Naive thymus-derived CD4-positive, alpha-beta T cell (primary cell): ENCODE measurements at regions not wholly inside any gene's neighbourhood (a gene's known extent, or its start where the extent isn't known, plus 50 kb on each side); places are given as distances from the start of the nearest gene placed in this dataset.

Source experiments
- ATAC-seq: fragments of 150-1000 bp; cut with Tn5 transposase; 2 replicates; pipeline ENCODE4 v1.10.0; 2021; ENCODE audit warnings: mild to moderate bottlenecking, moderate library complexity
- CTCF ChIA-PET: fragments of 350-600 bp; sonication (Branson Sonifier 250); formaldehyde crosslinking; loops from one replicate; lab custom pipeline; 2021; ENCODE audit warnings: antibody characterized with exemption; lab: Charles Lee
- POLR2A ChIA-PET: fragments of 350-600 bp; sonication (Branson Sonifier 250); formaldehyde crosslinking; loops from one replicate; lab custom pipeline; 2021; ENCODE audit warnings: antibody characterized with exemption, inconsistent platforms; lab: Charles Lee
- DNase-seq, 9 donors: peaks; one replicate each; pipeline versions ENCODE4 v3.0.0 to v3.0.0-alpha.2; 2020 to 2022; ENCODE audit warnings: mixed read lengths in 1 of 9
- H3K27ac ChIP-seq: one replicate; pipeline ENCODE4 v1.7.0; 2013; ENCODE audit warnings: mild to moderate bottlenecking, low read depth, low read length, moderate library complexity
- H3K27me3 ChIP-seq, 2 donors: one replicate each; pipeline ENCODE4 v1.7.0; 2013; ENCODE audit warnings: low read length in 2 of 2, mild to moderate bottlenecking in 2 of 2, moderate library complexity in 2 of 2; ENCODE audit not compliant: control insufficient read depth in 2 of 2, insufficient read depth in 2 of 2
- H3K36me3 ChIP-seq, 3 experiments: 1 replicate in 2 of 3; 2 replicates in 1 of 3; pipeline ENCODE4 v1.7.0; 2013; ENCODE audit warnings: low read length in 3 of 3, mild to moderate bottlenecking in 3 of 3, moderate library complexity in 1 of 3; ENCODE audit not compliant: insufficient read depth in 3 of 3, control insufficient read depth in 2 of 3
- H3K4me1 ChIP-seq, 2 donors: one replicate each; pipeline ENCODE4 v1.7.0; 2013; ENCODE audit warnings: low read length in 2 of 2, mild to moderate bottlenecking in 2 of 2, moderate library complexity in 1 of 2; ENCODE audit not compliant: control insufficient read depth in 2 of 2, insufficient read depth in 2 of 2
- H3K4me3 ChIP-seq: 2 replicates; pipeline ENCODE4 v1.7.0; 2013; ENCODE audit warnings: mild to moderate bottlenecking, low read length
- H3K9me3 ChIP-seq, 3 experiments: 1 replicate in 2 of 3; 2 replicates in 1 of 3; pipeline ENCODE4 v1.7.0; 2013; ENCODE audit warnings: low read length in 3 of 3; ENCODE audit not compliant: control insufficient read depth in 2 of 3
- H3K27ac Mint-ChIP-seq, 9 donors: one replicate each; pipeline ENCODE4 v1.8.0; 2020 to 2022; ENCODE audit warnings: mixed read lengths in 9 of 9, mild to moderate bottlenecking in 8 of 9, moderate library complexity in 5 of 9, inconsistent platforms in 2 of 9
- H3K27me3 Mint-ChIP-seq, 5 donors: one replicate each; pipeline ENCODE4 v1.8.0; 2021 to 2022; ENCODE audit warnings: mixed read lengths in 5 of 5, mild to moderate bottlenecking in 1 of 5
- H3K36me3 Mint-ChIP-seq, 5 donors: one replicate each; pipeline ENCODE4 v1.8.0; 2020 to 2022; ENCODE audit warnings: mixed read lengths in 5 of 5, mild to moderate bottlenecking in 3 of 5, inconsistent platforms in 1 of 5
- H3K4me1 Mint-ChIP-seq, 7 donors: one replicate each; pipeline ENCODE4 v1.8.0; 2020 to 2022; ENCODE audit warnings: mixed read lengths in 7 of 7, mild to moderate bottlenecking in 3 of 7, inconsistent platforms in 1 of 7
- H3K4me3 Mint-ChIP-seq, 10 donors: one replicate each; pipeline ENCODE4 v1.8.0; 2020 to 2022; ENCODE audit warnings: mild to moderate bottlenecking in 10 of 10, mixed read lengths in 10 of 10, moderate library complexity in 6 of 10, inconsistent platforms in 2 of 10
- H3K9me3 Mint-ChIP-seq, 11 donors: one replicate each; pipeline ENCODE4 v1.8.0; 2020 to 2022; ENCODE audit warnings: mixed read lengths in 11 of 11, mild to moderate bottlenecking in 4 of 11, inconsistent platforms in 1 of 11, moderate library complexity in 1 of 11
- intact Hi-C, 2 donors: fragments of 100-400 bp; cut with micrococcal nuclease; formaldehyde crosslinking; loops; one replicate each; pipeline ENCODE4 v1.15.1; 2023

- H3K36me3 ChIP-seq, result no peaks in the 10 kb centered on the region
- Mint-ChIP-seq H3K4me1 (peaks cover 0 to 5% (median 0%) of the 10 kb centered on the region in 7 donors), H3K9me3 (peaks cover 0 to 3% (median 0%) of the 10 kb centered on the region in 11 donors), H3K27me3 (peaks cover 0 to 21% (median 5%) of the 10 kb centered on the region in 5 donors), H3K27ac (no peak overlapping the region), H3K36me3 (peaks cover 0 to 13% (median 0%) of the 10 kb centered on the region in 5 donors), H3K4me3 (no peak overlapping the region)
- intact Hi-C loops, result no loop called here
- ChIA-PET CTCF (no interaction called here), POLR2A (no interaction called here)
- H3K27ac ChIP-seq, result no peak overlapping the region
- H3K4me3 ChIP-seq, result no peak overlapping the region
- DNase-seq (no peak), ATAC-seq (no peak)
- no peaks in the 10 kb centered on the region for H3K27me3 ChIP-seq
- no peaks in the 10 kb centered on the region for H3K4me1 ChIP-seq
- no peaks in the 10 kb centered on the region for H3K9me3 ChIP-seq
These were observed 292.6 kb upstream of the CAND1 start for GRCh38 chr12:66976526-66976925.

GRCh38 chr12:66978802-66979201, 290.4 kb upstream of the CAND1 start:
- Histone ChIP-seq H3K27ac (no peak overlapping the region), H3K27me3 (no peaks in the 10 kb centered on the region), H3K4me1 (no peaks in the 10 kb centered on the region), H3K4me3 (no peak overlapping the region), H3K36me3 (no peaks in the 10 kb centered on the region), H3K9me3 (no peaks in the 10 kb centered on the region)
- H3K27me3 Mint-ChIP-seq, result peaks cover 0 to 18% (median 2%) of the 10 kb centered on the region in 5 donors
- DNase-seq (no peak), ATAC-seq (no peak)
- POLR2A ChIA-PET, result no interaction called here
- intact Hi-C loops, result no loop called here
- no peak overlapping the region for H3K4me3 Mint-ChIP-seq
- peaks cover 0 to 4% (median 0%) of the 10 kb centered on the region in 7 donors for H3K4me1 Mint-ChIP-seq
- H3K27ac Mint-ChIP-seq, result no peak overlapping the region
- CTCF ChIA-PET, result no interaction called here
- peaks cover 0 to 14% (median 4%) of the 10 kb centered on the region in 5 donors for H3K36me3 Mint-ChIP-seq
- peaks cover 0 to 5% (median 0%) of the 10 kb centered on the region in 11 donors for H3K9me3 Mint-ChIP-seq

- no peak overlapping the region for H3K4me3 Mint-ChIP-seq
- H3K27ac Mint-ChIP-seq, result no peak overlapping the region
- Histone ChIP-seq H3K27ac (no peak overlapping the region), H3K27me3 (no peaks in the 10 kb centered on the region), H3K4me1 (no peaks in the 10 kb centered on the region), H3K36me3 (no peaks in the 10 kb centered on the region), H3K4me3 (no peak overlapping the region), H3K9me3 (no peaks in the 10 kb centered on the region)
- ATAC-seq (no peak), DNase-seq (no peak)
- H3K36me3 Mint-ChIP-seq, result peaks cover 0 to 14% (median 4%) of the 10 kb centered on the region in 5 donors
- H3K9me3 Mint-ChIP-seq, result peaks cover 0 to 6% (median 0%) of the 10 kb centered on the region in 11 donors
- H3K4me1 Mint-ChIP-seq, result peaks cover 0 to 4% (median 0%) of the 10 kb centered on the region in 7 donors
- ChIA-PET POLR2A (no interaction called here), CTCF (no interaction called here)
- intact Hi-C loops, result no loop called here
- peaks cover 0 to 18% (median 2%) of the 10 kb centered on the region in 5 donors for H3K27me3 Mint-ChIP-seq
These were observed 289.9 kb upstream of the CAND1 start for GRCh38 chr12:66979251-66979650.

- no peak for DNase-seq
- Histone ChIP-seq H3K27ac (no peak overlapping the region), H3K27me3 (no peaks in the 10 kb centered on the region), H3K4me1 (no peaks in the 10 kb centered on the region), H3K36me3 (no peaks in the 10 kb centered on the region), H3K9me3 (no peaks in the 10 kb centered on the region), H3K4me3 (no peak overlapping the region)
- H3K9me3 Mint-ChIP-seq, result peaks cover 0 to 5% (median 0%) of the 10 kb centered on the region in 11 donors
- H3K27ac Mint-ChIP-seq, result no peak overlapping the region
- H3K27me3 Mint-ChIP-seq, result peaks cover 0 to 7% (median 0%) of the 10 kb centered on the region in 5 donors
- H3K4me3 Mint-ChIP-seq, result no peak overlapping the region
- CTCF ChIA-PET, result no interaction called here
- peaks cover 0 to 6% (median 4%) of the 10 kb centered on the region in 5 donors for H3K36me3 Mint-ChIP-seq
- POLR2A ChIA-PET, result no interaction called here
- H3K4me1 Mint-ChIP-seq, result peaks cover 0 to 4% (median 0%) of the 10 kb centered on the region in 7 donors
- ATAC-seq, result no peak
- intact Hi-C loops, result no loop called here
These were observed 285.1 kb upstream of the CAND1 start for GRCh38 chr12:66984077-66984476.

- Histone ChIP-seq H3K4me3 (no peak overlapping the region), H3K9me3 (no peaks in the 10 kb centered on the region), H3K27ac (no peak overlapping the region), H3K27me3 (no peaks in the 10 kb centered on the region), H3K36me3 (no peaks in the 10 kb centered on the region), H3K4me1 (no peaks in the 10 kb centered on the region)
- no peak for DNase-seq
- Mint-ChIP-seq H3K27me3 (peaks cover 0 to 12% (median 0%) of the 10 kb centered on the region in 5 donors), H3K4me1 (peaks cover 0 to 8% (median 0%) of the 10 kb centered on the region in 7 donors), H3K36me3 (peaks cover 0 to 10% (median 0%) of the 10 kb centered on the region in 5 donors), H3K27ac (no peak overlapping the region), H3K9me3 (peaks cover 0 to 5% (median 0%) of the 10 kb centered on the region in 11 donors), H3K4me3 (no peak overlapping the region)
- intact Hi-C loops, result no loop called here
- ChIA-PET CTCF (no interaction called here), POLR2A (no interaction called here)
- no peak for ATAC-seq
These were observed 284.2 kb upstream of the CAND1 start for GRCh38 chr12:66984962-66985361.

GRCh38 chr12:66999141-66999540, 270.0 kb upstream of the CAND1 start:
- Mint-ChIP-seq H3K4me1 (peaks cover 0 to 6% (median 0%) of the 10 kb centered on the region in 7 donors), H3K9me3 (peaks cover 0 to 6% (median 0%) of the 10 kb centered on the region in 11 donors), H3K4me3 (no peak overlapping the region), H3K36me3 (peaks cover 0 to 4% (median 0%) of the 10 kb centered on the region in 5 donors), H3K27me3 (peaks cover 0 to 15% (median 0%) of the 10 kb centered on the region in 5 donors), H3K27ac (no peak overlapping the region)
- Histone ChIP-seq H3K4me1 (no peaks in the 10 kb centered on the region), H3K36me3 (no peaks in the 10 kb centered on the region), H3K4me3 (no peak overlapping the region), H3K27me3 (no peaks in the 10 kb centered on the region), H3K27ac (no peak overlapping the region), H3K9me3 (no peaks in the 10 kb centered on the region)
- CTCF ChIA-PET, result no interaction called here
- DNase-seq (no peak), ATAC-seq (no peak)
- POLR2A ChIA-PET, result no interaction called here
- intact Hi-C loops, result no loop called here

GRCh38 chr12:67001251-67001650, 267.9 kb upstream of the CAND1 start:
- Mint-ChIP-seq H3K27ac (no peak overlapping the region), H3K9me3 (peaks cover 0 to 6% (median 0%) of the 10 kb centered on the region in 11 donors), H3K4me1 (peaks cover 0 to 6% (median 0%) of the 10 kb centered on the region in 7 donors), H3K4me3 (no peak overlapping the region), H3K36me3 (peaks cover 0 to 4% (median 0%) of the 10 kb centered on the region in 5 donors), H3K27me3 (peaks cover 0 to 15% (median 0%) of the 10 kb centered on the region in 5 donors)
- Histone ChIP-seq H3K9me3 (no peaks in the 10 kb centered on the region), H3K4me3 (no peak overlapping the region), H3K36me3 (no peaks in the 10 kb centered on the region), H3K27ac (no peak overlapping the region), H3K27me3 (no peaks in the 10 kb centered on the region), H3K4me1 (no peaks in the 10 kb centered on the region)
- ChIA-PET CTCF (no interaction called here), POLR2A (no interaction called here)
- DNase-seq (no peak), ATAC-seq (no peak)
- intact Hi-C loops, result no loop called here
